ENCODE measurements at regions not wholly inside any gene's neighbourhood (a gene's known extent, or its start where the extent isn't known, plus 50 kb on each side); places are given as distances from the start of the nearest gene placed in this dataset.
"Not testable (repeated sequence)": the region's sequence is repeated elsewhere in the genome, so short reads cannot be mapped to it uniquely, and the experiment has no call there.

- H3K4me3 ChIP-seq (replicated peaks; ENCODE audit: insufficient read depth, low read length): no peak overlapping the region
- H3K27me3 ChIP-seq (ENCODE audit: insufficient read depth, poor library complexity, severe bottlenecking): no peaks in the 10 kb centered on the region
- no peak for TF ChIP-seq POLR2AphosphoS5 (IDR thresholded peaks at IDR 0.05; ENCODE audit: low read depth)
- TF ChIP-seq SPI1 (IDR thresholded peaks at IDR 0.05; ENCODE audit: borderline replicate concordance, low read depth): no peak
- no peak for TF ChIP-seq CTCF (IDR thresholded peaks at IDR 0.05; ENCODE audit: insufficient read depth, low read length)
- TF ChIP-seq GABPA (IDR thresholded peaks at IDR 0.05; ENCODE audit: low read depth): no peak
- no peak for TF ChIP-seq REST (IDR thresholded peaks at IDR 0.05; ENCODE audit: insufficient replicate concordance, low read depth)
- DNase-seq (ENCODE audit: low read depth in 1 of 2, low spot score in 1 of 2): no peak
- H3K27ac ChIP-seq (replicated peaks): no peak overlapping the region
Measured at GRCh38 chr1:58948671-58949070, 164.8 kb upstream of the JUN start.

GRCh38 chr1:58949551-58950220, 165.8 kb upstream of the JUN start:
- TF ChIP-seq GABPA (IDR thresholded peaks at IDR 0.05; ENCODE audit: low read depth): no peak
- no peak for TF ChIP-seq CTCF (IDR thresholded peaks at IDR 0.05; ENCODE audit: insufficient read depth, low read length)
- no peak for TF ChIP-seq SPI1 (IDR thresholded peaks at IDR 0.05; ENCODE audit: borderline replicate concordance, low read depth)
- no peak for TF ChIP-seq POLR2AphosphoS5 (IDR thresholded peaks at IDR 0.05; ENCODE audit: low read depth)
- TF ChIP-seq REST (IDR thresholded peaks at IDR 0.05; ENCODE audit: insufficient replicate concordance, low read depth): no peak
- H3K4me3 ChIP-seq (replicated peaks; ENCODE audit: insufficient read depth, low read length): no peak overlapping the region

GRCh38 chr1:58950897-58951296, 167.1 kb upstream of the JUN start:
- no peak overlapping the region for H3K4me3 ChIP-seq (replicated peaks; ENCODE audit: insufficient read depth, low read length)
- no peaks in the 10 kb centered on the region for H3K27me3 ChIP-seq (ENCODE audit: insufficient read depth, poor library complexity, severe bottlenecking)
- TF ChIP-seq GABPA (IDR thresholded peaks at IDR 0.05; ENCODE audit: low read depth): no peak
- TF ChIP-seq REST (IDR thresholded peaks at IDR 0.05; ENCODE audit: insufficient replicate concordance, low read depth): no peak
- no peak for TF ChIP-seq CTCF (IDR thresholded peaks at IDR 0.05; ENCODE audit: insufficient read depth, low read length)
- no peak for TF ChIP-seq POLR2AphosphoS5 (IDR thresholded peaks at IDR 0.05; ENCODE audit: low read depth)
- no peak for TF ChIP-seq SPI1 (IDR thresholded peaks at IDR 0.05; ENCODE audit: borderline replicate concordance, low read depth)
- no peak for DNase-seq (ENCODE audit: low read depth in 1 of 2, low spot score in 1 of 2)
- no peak overlapping the region for H3K27ac ChIP-seq (replicated peaks)

More at GRCh38 chr1:58949551-58950220, 165.8 kb upstream of the JUN start:
- Histone ChIP-seq H3K27ac (replicated peaks) (no peak overlapping the region), H3K27me3 (ENCODE audit: insufficient read depth, poor library complexity, severe bottlenecking) (no peaks in the 10 kb centered on the region)
- no peak for DNase-seq (ENCODE audit: low read depth in 1 of 2, low spot score in 1 of 2)

GRCh38 chr1:58953951-58954350, 170.1 kb upstream of the JUN start:
- H3K4me3 ChIP-seq (replicated peaks; ENCODE audit: insufficient read depth, low read length); DNase-seq (ENCODE audit: low read depth in 1 of 2, low spot score in 1 of 2); H3K27ac ChIP-seq (replicated peaks); H3K27me3 ChIP-seq (ENCODE audit: insufficient read depth, poor library complexity, severe bottlenecking): not testable (repeated sequence)

GRCh38 chr1:58963287-58963686, 179.4 kb upstream of the JUN start:
- not testable (repeated sequence) for H3K27ac ChIP-seq (replicated peaks); DNase-seq (ENCODE audit: low read depth in 1 of 2, low spot score in 1 of 2); H3K4me3 ChIP-seq (replicated peaks; ENCODE audit: insufficient read depth, low read length); H3K27me3 ChIP-seq (ENCODE audit: insufficient read depth, poor library complexity, severe bottlenecking)

Measured in HL-60 (cell line).